ENCODE measurements at regions not wholly inside any gene's neighbourhood (a gene's known extent, or its start where the extent isn't known, plus 50 kb on each side); places are given as distances from the start of the nearest gene placed in this dataset.
"Not testable (repeated sequence)": the region's sequence is repeated elsewhere in the genome, so short reads cannot be mapped to it uniquely, and the experiment has no call there.

- no peak for DNase-seq (ENCODE audit: low read depth in 4 of 4, low spot score in 2 of 4)
These were observed 226.0 kb downstream of the AEBP2 start for GRCh38 chr12:19665121-19665900.

GRCh38 chr12:19666070-19666469 lies 226.8 kb downstream of the AEBP2 start:
- no peak for DNase-seq (ENCODE audit: low read depth in 4 of 4, low spot score in 2 of 4)

- DNase-seq (ENCODE audit: low read depth in 4 of 4, low spot score in 2 of 4), result no peak
These were observed 230.5 kb downstream of the AEBP2 start for GRCh38 chr12:19669793-19670192.

- no peak for DNase-seq (ENCODE audit: low read depth in 4 of 4, low spot score in 2 of 4)
These were observed 232.4 kb downstream of the AEBP2 start for GRCh38 chr12:19671695-19672094.

GRCh38 chr12:19674437-19674836 lies 235.1 kb downstream of the AEBP2 start:
- DNase-seq (ENCODE audit: low read depth in 4 of 4, low spot score in 2 of 4), result no peak

- DNase-seq (ENCODE audit: low read depth in 4 of 4, low spot score in 2 of 4), result no peak
These were observed 236.1 kb downstream of the AEBP2 start for GRCh38 chr12:19675361-19675760.

- not testable (repeated sequence) for DNase-seq (ENCODE audit: low read depth in 4 of 4, low spot score in 2 of 4)
These were observed 239.2 kb downstream of the AEBP2 start for GRCh38 chr12:19678501-19678900.

- DNase-seq (ENCODE audit: low read depth in 4 of 4, low spot score in 2 of 4), result no peak
These were observed 241.7 kb downstream of the AEBP2 start for GRCh38 chr12:19681007-19681406.

GRCh38 chr12:19683178-19683927 lies 244.1 kb downstream of the AEBP2 start:
- DNase-seq (ENCODE audit: low read depth in 4 of 4, low spot score in 2 of 4), result no peak

GRCh38 chr12:19687371-19687770 lies 248.1 kb downstream of the AEBP2 start:
- DNase-seq (ENCODE audit: low read depth in 4 of 4, low spot score in 2 of 4), result no peak

- DNase-seq (ENCODE audit: low read depth in 4 of 4, low spot score in 2 of 4), result no peak
These were observed 249.2 kb downstream of the AEBP2 start for GRCh38 chr12:19688532-19688931.

- no peak for DNase-seq (ENCODE audit: low read depth in 4 of 4, low spot score in 2 of 4)
These were observed 249.9 kb downstream of the AEBP2 start for GRCh38 chr12:19689226-19689625.

GRCh38 chr12:19689801-19690472 lies 250.6 kb downstream of the AEBP2 start:
- DNase-seq (ENCODE audit: low read depth in 4 of 4, low spot score in 2 of 4), result no peak

- no peak for DNase-seq (ENCODE audit: low read depth in 4 of 4, low spot score in 2 of 4)
These were observed 252.8 kb downstream of the AEBP2 start for GRCh38 chr12:19692091-19692490.

GRCh38 chr12:19692566-19692965 lies 253.3 kb downstream of the AEBP2 start:
- DNase-seq (ENCODE audit: low read depth in 4 of 4, low spot score in 2 of 4), result no peak

GRCh38 chr12:19694627-19695026 lies 255.3 kb downstream of the AEBP2 start:
- no peak for DNase-seq (ENCODE audit: low read depth in 4 of 4, low spot score in 2 of 4)

- DNase-seq (ENCODE audit: low read depth in 4 of 4, low spot score in 2 of 4), result no peak
These were observed 256.2 kb downstream of the AEBP2 start for GRCh38 chr12:19695244-19696098.

GRCh38 chr12:19700969-19701368 lies 261.7 kb downstream of the AEBP2 start:
- no peak for DNase-seq (ENCODE audit: low read depth in 4 of 4, low spot score in 2 of 4)

GRCh38 chr12:19704966-19705365 lies 265.7 kb downstream of the AEBP2 start:
- no peak for DNase-seq (ENCODE audit: low read depth in 4 of 4, low spot score in 2 of 4)

GRCh38 chr12:19706936-19707335 lies 267.6 kb downstream of the AEBP2 start:
- DNase-seq (ENCODE audit: low read depth in 4 of 4, low spot score in 2 of 4), result no peak

Measured in left renal cortex interstitium (tissue), 4 donors.